Sigmoid colon (tissue), 4 donors: ENCODE measurements at regions not wholly inside any gene's neighbourhood (a gene's known extent, or its start where the extent isn't known, plus 50 kb on each side); places are given as distances from the start of the nearest gene placed in this dataset.

Experiments used
- CTCF ChIP-seq, 4 experiments: fragments of 450-650 bp in 3 of 4; fragments of 200-600 bp in 1 of 4; IDR thresholded peaks; one replicate each; pipeline ENCODE4 v1.5.1; 2016 to 2019; ENCODE audit warnings: antibody characterized with exemption in 4 of 4, mild to moderate bottlenecking in 3 of 4, moderate library complexity in 2 of 4
- POLR2A ChIP-seq, 2 donors: fragments of 450-650 bp; IDR thresholded peaks; one replicate each; pipeline ENCODE4 v1.6.1; 2016; ENCODE audit warnings: antibody characterized with exemption in 2 of 2, mild to moderate bottlenecking in 2 of 2, moderate library complexity in 2 of 2
- POLR2AphosphoS5 ChIP-seq, 4 donors: sonication (generic); formaldehyde crosslinking; IDR thresholded peaks; one replicate each; pipeline ENCODE4 v1.6.1; 2017; ENCODE audit warnings: antibody characterized with exemption in 4 of 4

GRCh38 chr9:106288689-106289088 lies 574.3 kb upstream of the ZNF462 start:
- TF ChIP-seq POLR2A (IDR thresholded peaks at IDR 0.05) (no peak), CTCF (IDR thresholded peaks at IDR 0.05) (no peak), POLR2AphosphoS5 (IDR thresholded peaks at IDR 0.05) (no peak)
